ENCODE measurements at regions not wholly inside any gene's neighbourhood (a gene's known extent, or its start where the extent isn't known, plus 50 kb on each side); places are given as distances from the start of the nearest gene placed in this dataset.

- no peaks in the 10 kb centered on the region for H3K9me3 ChIP-seq (ENCODE audit: control insufficient read depth in 4 of 4, low read length in 3 of 4)
- H3K9ac ChIP-seq (ENCODE audit: low read depth in 1 of 2, low read length in 2 of 2), result no peak overlapping the region
- DNase-seq (ENCODE audit: low spot score), result no peak
- no peaks in the 10 kb centered on the region for H3K27me3 ChIP-seq (ENCODE audit: control insufficient read depth in 4 of 4, insufficient read depth in 4 of 4, low read length in 3 of 4)
- H3K4me3 ChIP-seq (ENCODE audit: low read depth in 1 of 3, low read length in 3 of 3), result no peak overlapping the region
- TF ChIP-seq GABPA (IDR thresholded peaks at IDR 0.05 in 1 of 2, conservative IDR thresholded peaks at IDR 0.05 in 1 of 2) (no peak), NR2F2 (IDR thresholded peaks at IDR 0.05) (no peak), MAX (IDR thresholded peaks at IDR 0.05) (no peak), JUND (IDR thresholded peaks at IDR 0.05) (no peak), ATF3 (IDR thresholded peaks at IDR 0.05) (no peak), HNF4G (IDR thresholded peaks at IDR 0.05) (no peak), REST (IDR thresholded peaks at IDR 0.05) (no peak), TAF1 (conservative IDR thresholded peaks at IDR 0.05) (no peak), FOXA1 (IDR thresholded peaks at IDR 0.05) (no peak), RAD21 (IDR thresholded peaks at IDR 0.05) (no peak), ZBTB33 (IDR thresholded peaks at IDR 0.05) (no peak), HNF4A (conservative IDR thresholded peaks at IDR 0.05) (no peak), RXRA (IDR thresholded peaks at IDR 0.05) (no peak), CTCF (IDR thresholded peaks at IDR 0.05; ENCODE audit: low read depth, low read length, missing input control) (no peak), FOXA2 (IDR thresholded peaks at IDR 0.05) (no peak), YY1 (IDR thresholded peaks at IDR 0.05) (no peak), EGR1 (IDR thresholded peaks at IDR 0.05; ENCODE audit: low read depth in 2 of 2) (no peak), SP1 (IDR thresholded peaks at IDR 0.05) (no peak)
- WGBS, result 63% methylated on average over 4 of the region's 4 CpGs
- no peaks in the 10 kb centered on the region for H3K36me3 ChIP-seq (ENCODE audit: control insufficient read depth in 4 of 4, insufficient read depth in 3 of 4, low read depth in 1 of 4, low read length in 3 of 4)
- H3K4me1 ChIP-seq (ENCODE audit: control insufficient read depth in 4 of 4, insufficient read depth in 4 of 4, low read length in 3 of 4), result no peaks in the 10 kb centered on the region
- no peak overlapping the region for H3K27ac ChIP-seq (ENCODE audit: low read depth in 1 of 2, low read length in 2 of 2)
These were observed 314.9 kb upstream of the SMIM31 start for GRCh38 chr4:164439037-164439436.

Data from liver (tissue), 8 donors.